HEK293 (cell line): ENCODE measurements at regions not wholly inside any gene's neighbourhood (a gene's known extent, or its start where the extent isn't known, plus 50 kb on each side); places are given as distances from the start of the nearest gene placed in this dataset.

Source experiments
- CTCF ChIA-PET: fragments of 350-600 bp; formaldehyde crosslinking; extraction: SDS; loops from one replicate; lab custom pipeline; 2021; ENCODE audit warnings: antibody characterized with exemption; lab: Yijun Ruan, JAX
- POLR2A ChIA-PET: fragments of 300-600 bp; formaldehyde crosslinking; extraction: SDS; loops from one replicate; lab custom pipeline; 2020; ENCODE audit warnings: antibody characterized with exemption, inconsistent platforms; lab: Yijun Ruan, JAX
- H3K27ac ChIP-seq: fragments of 200-500 bp; sonication (Bioruptor generic); 2 replicates; pipeline ENCODE4 v1.5.1; 2014; ENCODE audit warnings: low read depth, low read length, control low read depth, inconsistent platforms; ENCODE audit errors: extremely low read depth
- H3K36me3 ChIP-seq, 2 experiments: fragments of 200-500 bp in 1 of 2; sonication (Bioruptor generic) in 1 of 2; 1 replicate in 1 of 2; 2 replicates in 1 of 2; pipeline ENCODE4 v1.5.1; 2014 to 2017; ENCODE audit warnings: inconsistent platforms in 2 of 2, low read length in 2 of 2; ENCODE audit not compliant: control insufficient read depth in 2 of 2, insufficient read depth in 1 of 2
- H3K4me1 ChIP-seq: fragments of 200-500 bp; sonication (Bioruptor generic); 2 replicates; pipeline ENCODE4 v1.5.1; 2014; ENCODE audit warnings: mild to moderate bottlenecking, low read length, inconsistent platforms; ENCODE audit not compliant: control insufficient read depth, insufficient read depth
- H3K4me3 ChIP-seq: 2 replicates; pipeline ENCODE4 v1.5.1; 2011; ENCODE audit warnings: low read depth, mild to moderate bottlenecking, control low read depth, low read length, moderate library complexity
- H3K9me3 ChIP-seq: fragments of 200-500 bp; sonication (Bioruptor generic); 2 replicates; pipeline ENCODE4 v1.5.1; 2014; ENCODE audit warnings: low read depth, low read length, inconsistent platforms; ENCODE audit not compliant: control insufficient read depth, insufficient read depth
- KLF10 ChIP-seq: fragments of 450-650 bp; IDR thresholded peaks from 2 replicates; pipeline ENCODE4 v1.5.1; 2018; ENCODE audit warnings: missing biosample characterization, mild to moderate bottlenecking, missing genetic modification characterization
- PRDM2 ChIP-seq: fragments of 450-650 bp; formaldehyde crosslinking; IDR thresholded peaks from 2 replicates; pipeline ENCODE4 v1.5.1; 2016; ENCODE audit warnings: missing biosample characterization, missing genetic modification characterization, borderline replicate concordance
- SCRT1 ChIP-seq: fragments of 450-650 bp; formaldehyde crosslinking; IDR thresholded peaks from 2 replicates; pipeline ENCODE4 v1.5.1; 2016; ENCODE audit warnings: missing biosample characterization, missing genetic modification characterization, borderline replicate concordance
- SETDB1 ChIP-seq: IDR thresholded peaks from one replicate; pipeline ENCODE4 v1.6.1; 2017; ENCODE audit warnings: mild to moderate bottlenecking, low read length, moderate library complexity, mixed read lengths; ENCODE audit not compliant: insufficient read length
- TCF7L2 ChIP-seq: IDR thresholded peaks from 2 replicates; pipeline ENCODE4 v1.6.1; 2011; ENCODE audit warnings: low read depth, mild to moderate bottlenecking, inconsistent platforms, low read length, moderate library complexity, borderline replicate concordance
- TSHZ1 ChIP-seq: fragments of 450-650 bp; formaldehyde crosslinking; IDR thresholded peaks from 2 replicates; pipeline ENCODE4 v1.5.1; 2016; ENCODE audit warnings: missing biosample characterization, missing genetic modification characterization, borderline replicate concordance
- ZBTB8A ChIP-seq: fragments of 450-650 bp; formaldehyde crosslinking; IDR thresholded peaks from 2 replicates; pipeline ENCODE4 v1.5.1; 2016; ENCODE audit warnings: missing biosample characterization, missing genetic modification characterization
- ZNF112 ChIP-seq: fragments of 450-650 bp; formaldehyde crosslinking; IDR thresholded peaks from 2 replicates; pipeline ENCODE4 v1.5.0; 2017; ENCODE audit warnings: missing biosample characterization, missing genetic modification characterization
- ZNF280C ChIP-seq: fragments of 450-650 bp; formaldehyde crosslinking; IDR thresholded peaks from 2 replicates; pipeline ENCODE4 v1.5.1; 2016; ENCODE audit warnings: missing biosample characterization, missing genetic modification characterization
- ZNF341 ChIP-seq: fragments of 450-650 bp; formaldehyde crosslinking; IDR thresholded peaks from 2 replicates; pipeline ENCODE4; 2016; ENCODE audit warnings: low read depth, missing biosample characterization, missing genetic modification characterization
- ZNF37A ChIP-seq: fragments of 450-650 bp; IDR thresholded peaks from 2 replicates; pipeline ENCODE4 v1.5.1; 2018; ENCODE audit warnings: missing biosample characterization, missing genetic modification characterization
- ZNF529 ChIP-seq: fragments of 450-650 bp; formaldehyde crosslinking; IDR thresholded peaks from 2 replicates; pipeline ENCODE4 v1.5.1; 2017; ENCODE audit warnings: missing genetic modification characterization, missing biosample characterization; ENCODE audit not compliant: insufficient replicate concordance
- ZNF544 ChIP-seq: fragments of 450-650 bp; formaldehyde crosslinking; IDR thresholded peaks from 2 replicates; pipeline ENCODE4 v1.5.0; 2017; ENCODE audit warnings: missing biosample characterization, missing genetic modification characterization
- ZNF548 ChIP-seq: fragments of 450-650 bp; formaldehyde crosslinking; IDR thresholded peaks from 2 replicates; pipeline ENCODE4 v1.5.1; 2016; ENCODE audit warnings: missing biosample characterization, missing genetic modification characterization
- ZNF580 ChIP-seq: fragments of 450-650 bp; formaldehyde crosslinking; IDR thresholded peaks from 2 replicates; pipeline ENCODE4 v1.5.1; 2016; ENCODE audit warnings: missing biosample characterization, missing genetic modification characterization
- ZNF585B ChIP-seq: fragments of 450-650 bp; formaldehyde crosslinking; IDR thresholded peaks from 2 replicates; pipeline ENCODE4 v1.5.1; 2016; ENCODE audit warnings: missing biosample characterization, missing genetic modification characterization
- ZNF600 ChIP-seq: fragments of 450-650 bp; formaldehyde crosslinking; IDR thresholded peaks from 2 replicates; pipeline ENCODE4 v1.5.1; 2016; ENCODE audit warnings: missing biosample characterization, missing genetic modification characterization
- ZNF747 ChIP-seq: fragments of 450-650 bp; formaldehyde crosslinking; IDR thresholded peaks from 2 replicates; pipeline ENCODE4 v1.5.1; 2016; ENCODE audit warnings: missing biosample characterization, missing genetic modification characterization
- ZNF768 ChIP-seq: fragments of 450-650 bp; formaldehyde crosslinking; IDR thresholded peaks from 2 replicates; pipeline ENCODE4 v1.5.1; 2018; ENCODE audit warnings: missing biosample characterization, mild to moderate bottlenecking, missing genetic modification characterization

GRCh38 chr3:184477940-184478339, 83.6 kb upstream of the EPHB3 start (continued):
- TF ChIP-seq TCF7L2 (no peak), ZNF112 (no peak), TSHZ1 (tag by site-specific recombination) (no peak), ZNF580 (tag by site-specific recombination) (no peak), ZNF600 (no peak), ZNF544 (no peak)

GRCh38 chr3:184479426-184480126, 82.0 kb upstream of the EPHB3 start:
- Histone ChIP-seq H3K4me3 (no peak overlapping the region), H3K27ac (no peak overlapping the region)
- CTCF ChIA-PET: interaction anchor here (1.5 to 4.4 kb wide), 3 partner anchors 10 to 34 kb away, joined by 4 to 21 read pairs (median 17); no protein-coding TSS in a partner anchor
- POLR2A ChIA-PET: no interaction called here
- TF ChIP-seq ZNF280C (no peak), SCRT1 (tag by site-specific recombination) (no peak), ZNF585B (tag by site-specific recombination) (no peak), ZNF529 (tag by site-specific recombination) (no peak), KLF10 (tag by site-specific recombination) (no peak), ZBTB8A (no peak), ZNF37A (tag by site-specific recombination) (no peak), ZNF548 (tag by site-specific recombination) (no peak), ZNF768 (no peak)
- TF ChIP-seq, all 188 proteins: peak for 0
- no peaks in the 10 kb centered on the region for H3K9me3 ChIP-seq
- H3K36me3 ChIP-seq: no peaks in the 10 kb centered on the region
- H3K4me1 ChIP-seq: peaks cover 7% of the 10 kb centered on the region

GRCh38 chr3:184480831-184481230, 80.8 kb upstream of the EPHB3 start:
- no peak overlapping the region for H3K4me3 ChIP-seq
- TF ChIP-seq ZNF341 (tag by site-specific recombination) (no peak), PRDM2 (tag by site-specific recombination) (no peak), ZNF747 (tag by site-specific recombination) (no peak), SETDB1 (no peak)
- TF ChIP-seq, all 188 proteins: peak for 0
- Histone ChIP-seq H3K36me3 (no peaks in the 10 kb centered on the region), H3K4me1 (peaks cover 7% of the 10 kb centered on the region), H3K9me3 (no peaks in the 10 kb centered on the region), H3K27ac (no peak overlapping the region)
- ChIA-PET POLR2A (no interaction called here), CTCF (interaction anchor here (0.9 to 4.4 kb wide), 3 partner anchors 11 to 32 kb away, joined by 3 to 21 read pairs (median 17); no protein-coding TSS in a partner anchor)
